ENCODE measurements at regions not wholly inside any gene's neighbourhood (a gene's known extent, or its start where the extent isn't known, plus 50 kb on each side); places are given as distances from the start of the nearest gene placed in this dataset.

- Mint-ChIP-seq H3K4me3 (ENCODE audit: unreplicated experiment) (no peak overlapping the region), H3K27ac (ENCODE audit: unreplicated experiment) (no peak overlapping the region), H3K36me3 (ENCODE audit: unreplicated experiment) (no peaks in the 10 kb centered on the region), H3K27me3 (ENCODE audit: unreplicated experiment) (no peaks in the 10 kb centered on the region), H3K9me3 (ENCODE audit: unreplicated experiment) (peaks cover 9% of the 10 kb centered on the region), H3K4me1 (ENCODE audit: unreplicated experiment) (no peaks in the 10 kb centered on the region)
- no peak for TF ChIP-seq CTCF (IDR thresholded peaks at IDR 0.05)
- DNase-seq (ENCODE audit: extremely low spot score, unreplicated experiment), result no peak
These were observed 585.6 kb upstream of the AGA start for GRCh38 chr4:178027796-178028195.

GRCh38 chr4:178028481-178028880, 586.2 kb upstream of the AGA start:
- no peak for TF ChIP-seq CTCF (IDR thresholded peaks at IDR 0.05)
- no peak for DNase-seq (ENCODE audit: extremely low spot score, unreplicated experiment)
- no peak overlapping the region for H3K4me3 Mint-ChIP-seq (ENCODE audit: unreplicated experiment)
- no peaks in the 10 kb centered on the region for H3K27me3 Mint-ChIP-seq (ENCODE audit: unreplicated experiment)
- H3K4me1 Mint-ChIP-seq (ENCODE audit: unreplicated experiment), result no peaks in the 10 kb centered on the region
- no peaks in the 10 kb centered on the region for H3K36me3 Mint-ChIP-seq (ENCODE audit: unreplicated experiment)
- H3K27ac Mint-ChIP-seq (ENCODE audit: unreplicated experiment), result no peak overlapping the region
- peaks cover 9% of the 10 kb centered on the region for H3K9me3 Mint-ChIP-seq (ENCODE audit: unreplicated experiment)

GRCh38 chr4:178037459-178038214, 595.4 kb upstream of the AGA start:
- H3K4me3 Mint-ChIP-seq (ENCODE audit: unreplicated experiment), result no peak overlapping the region
- no peaks in the 10 kb centered on the region for H3K27me3 Mint-ChIP-seq (ENCODE audit: unreplicated experiment)
- no peaks in the 10 kb centered on the region for H3K4me1 Mint-ChIP-seq (ENCODE audit: unreplicated experiment)
- TF ChIP-seq CTCF (IDR thresholded peaks at IDR 0.05), result no peak
- H3K9me3 Mint-ChIP-seq (ENCODE audit: unreplicated experiment), result no peaks in the 10 kb centered on the region
- no peaks in the 10 kb centered on the region for H3K36me3 Mint-ChIP-seq (ENCODE audit: unreplicated experiment)
- H3K27ac Mint-ChIP-seq (ENCODE audit: unreplicated experiment), result no peak overlapping the region
- no peak for DNase-seq (ENCODE audit: extremely low spot score, unreplicated experiment)

GRCh38 chr4:178056996-178057395, 614.8 kb upstream of the AGA start:
- Mint-ChIP-seq H3K4me1 (ENCODE audit: unreplicated experiment) (no peaks in the 10 kb centered on the region), H3K27me3 (ENCODE audit: unreplicated experiment) (no peaks in the 10 kb centered on the region), H3K4me3 (ENCODE audit: unreplicated experiment) (no peak overlapping the region), H3K36me3 (ENCODE audit: unreplicated experiment) (no peaks in the 10 kb centered on the region), H3K9me3 (ENCODE audit: unreplicated experiment) (peaks cover 3% of the 10 kb centered on the region), H3K27ac (ENCODE audit: unreplicated experiment) (no peak overlapping the region)
- TF ChIP-seq CTCF (IDR thresholded peaks at IDR 0.05), result no peak
- DNase-seq (ENCODE audit: extremely low spot score, unreplicated experiment), result no peak

GRCh38 chr4:178063568-178063967, 621.3 kb upstream of the AGA start:
- Mint-ChIP-seq H3K4me3 (ENCODE audit: unreplicated experiment) (no peak overlapping the region), H3K27ac (ENCODE audit: unreplicated experiment) (no peak overlapping the region), H3K4me1 (ENCODE audit: unreplicated experiment) (no peaks in the 10 kb centered on the region), H3K36me3 (ENCODE audit: unreplicated experiment) (no peaks in the 10 kb centered on the region), H3K27me3 (ENCODE audit: unreplicated experiment) (no peaks in the 10 kb centered on the region), H3K9me3 (ENCODE audit: unreplicated experiment) (no peaks in the 10 kb centered on the region)
- no peak for TF ChIP-seq CTCF (IDR thresholded peaks at IDR 0.05)
- DNase-seq (ENCODE audit: extremely low spot score, unreplicated experiment), result no peak

Measured in osteocyte (in vitro differentiated cells).